Stimulated activated CD8-positive, alpha-beta memory T cell treated with anti-CD3 and anti-CD28 coated beads, Interleukin-15, amount 100 ng/mL, for 24 hours (primary cell): ENCODE measurements at regions not wholly inside any gene's neighbourhood (a gene's known extent, or its start where the extent isn't known, plus 50 kb on each side); places are given as distances from the start of the nearest gene placed in this dataset.

ENCODE experiments used
- DNase-seq: peaks from one replicate; pipeline ENCODE4 v3.0.0-alpha.2; 2020; ENCODE audit warnings: low read depth

- DNase-seq: no peak
Observed at GRCh38 chr19:32105527-32106310, 239.7 kb upstream of the ZNF507 start.

GRCh38 chr19:32122258-32122657 is 223.2 kb upstream of the ZNF507 start:
- no peak for DNase-seq

GRCh38 chr19:32123355-32123940 is 222.0 kb upstream of the ZNF507 start:
- no peak for DNase-seq

- no peak for DNase-seq
Observed at GRCh38 chr19:32124585-32124984, 220.8 kb upstream of the ZNF507 start.

GRCh38 chr19:32129141-32129540 is 216.3 kb upstream of the ZNF507 start:
- no peak for DNase-seq

GRCh38 chr19:32130332-32130731 is 215.1 kb upstream of the ZNF507 start:
- no peak for DNase-seq

- DNase-seq: no peak
Observed at GRCh38 chr19:32131005-32131404, 214.4 kb upstream of the ZNF507 start.

- DNase-seq: no peak
Observed at GRCh38 chr19:32138416-32138815, 207.0 kb upstream of the ZNF507 start.

GRCh38 chr19:32141840-32142511 is 203.4 kb upstream of the ZNF507 start:
- DNase-seq: no peak

GRCh38 chr19:32146664-32147063 is 198.7 kb upstream of the ZNF507 start:
- no peak for DNase-seq

- no peak for DNase-seq
Observed at GRCh38 chr19:32150605-32151004, 194.8 kb upstream of the ZNF507 start.

GRCh38 chr19:32154418-32154817 is 191.0 kb upstream of the ZNF507 start:
- DNase-seq: no peak

- no peak for DNase-seq
Observed at GRCh38 chr19:32164384-32164992, 180.9 kb upstream of the ZNF507 start.

- DNase-seq: no peak
Observed at GRCh38 chr19:32165141-32165540, 180.3 kb upstream of the ZNF507 start.

GRCh38 chr19:32165750-32166149 is 179.7 kb upstream of the ZNF507 start:
- DNase-seq: no peak

GRCh38 chr19:32166238-32166637 is 179.2 kb upstream of the ZNF507 start:
- no peak for DNase-seq

- no peak for DNase-seq
Observed at GRCh38 chr19:32168111-32168510, 177.3 kb upstream of the ZNF507 start.

- no peak for DNase-seq
Observed at GRCh38 chr19:32168606-32169005, 176.8 kb upstream of the ZNF507 start.

- no peak for DNase-seq
Observed at GRCh38 chr19:32171719-32172151, 173.7 kb upstream of the ZNF507 start.

- DNase-seq: no peak
Observed at GRCh38 chr19:32172566-32173160, 172.7 kb upstream of the ZNF507 start.

GRCh38 chr19:32173836-32174235 is 171.6 kb upstream of the ZNF507 start:
- no peak for DNase-seq

GRCh38 chr19:32174386-32175113 is 170.9 kb upstream of the ZNF507 start:
- no peak for DNase-seq
